ENCODE measurements at regions not wholly inside any gene's neighbourhood (a gene's known extent, or its start where the extent isn't known, plus 50 kb on each side); places are given as distances from the start of the nearest gene placed in this dataset.

GRCh38 chr10:10910634-10911033, 107.0 kb upstream of the CELF2 start:
- Histone ChIP-seq H3K27ac (ENCODE audit: low read depth in 1 of 2, low read length in 2 of 2) (no peak overlapping the region), H3K27me3 (ENCODE audit: control insufficient read depth in 1 of 2, insufficient read depth in 2 of 2, low read length in 2 of 2) (peaks cover 3 to 4% of the 10 kb centered on the region in 2 experiments), H3K36me3 (ENCODE audit: insufficient read depth, low read length) (no peaks in the 10 kb centered on the region), H3K9me3 (ENCODE audit: control insufficient read depth in 1 of 2, insufficient read depth in 1 of 2, low read length in 2 of 2) (no peaks in the 10 kb centered on the region), H3K4me3 (ENCODE audit: low read length) (no peak overlapping the region), H3K4me1 (ENCODE audit: insufficient read depth, low read length) (no peaks in the 10 kb centered on the region)
- Mint-ChIP-seq H3K27ac (no peak overlapping the region), H3K4me1 (ENCODE audit: low read depth) (no peaks in the 10 kb centered on the region), H3K4me3 (no peak overlapping the region), H3K9me3 (no peaks in the 10 kb centered on the region), H3K36me3 (ENCODE audit: low read depth) (no peaks in the 10 kb centered on the region), H3K27me3 (peaks cover 24% of the 10 kb centered on the region)
- ChIA-PET POLR2A (no interaction called here), CTCF (interaction anchor here (0.7 kb wide), 1 partner anchor 609 kb away, joined by 3 read pairs; no protein-coding TSS in a partner anchor)
- ATAC-seq (ENCODE audit: poor library complexity) (no peak), DNase-seq (no peak)
- no peak for TF ChIP-seq CTCF (IDR thresholded peaks at IDR 0.05)
- intact Hi-C loops (cut with DNase I, micrococcal nuclease): no loop called here

GRCh38 chr10:10911035-10911434, 106.6 kb upstream of the CELF2 start:
- CTCF ChIA-PET: no interaction called here
- Histone ChIP-seq H3K36me3 (ENCODE audit: insufficient read depth, low read length) (no peaks in the 10 kb centered on the region), H3K27me3 (ENCODE audit: control insufficient read depth in 1 of 2, insufficient read depth in 2 of 2, low read length in 2 of 2) (peaks cover 3 to 4% of the 10 kb centered on the region in 2 experiments), H3K4me3 (ENCODE audit: low read length) (no peak overlapping the region), H3K27ac (ENCODE audit: low read depth in 1 of 2, low read length in 2 of 2) (no peak overlapping the region), H3K4me1 (ENCODE audit: insufficient read depth, low read length) (no peaks in the 10 kb centered on the region), H3K9me3 (ENCODE audit: control insufficient read depth in 1 of 2, insufficient read depth in 1 of 2, low read length in 2 of 2) (no peaks in the 10 kb centered on the region)
- Mint-ChIP-seq H3K4me3 (no peak overlapping the region), H3K27me3 (peaks cover 24% of the 10 kb centered on the region), H3K4me1 (ENCODE audit: low read depth) (no peaks in the 10 kb centered on the region), H3K27ac (no peak overlapping the region), H3K36me3 (ENCODE audit: low read depth) (no peaks in the 10 kb centered on the region), H3K9me3 (no peaks in the 10 kb centered on the region)
- ATAC-seq (ENCODE audit: poor library complexity): no peak
- POLR2A ChIA-PET: no interaction called here
- no peak for TF ChIP-seq CTCF (IDR thresholded peaks at IDR 0.05)
- intact Hi-C loops (cut with DNase I, micrococcal nuclease): no loop called here
- DNase-seq: no peak

- no peaks in the 10 kb centered on the region for H3K36me3 ChIP-seq (ENCODE audit: insufficient read depth, low read length)
- intact Hi-C loops (cut with DNase I, micrococcal nuclease): no loop called here
- no peaks in the 10 kb centered on the region for H3K9me3 ChIP-seq (ENCODE audit: control insufficient read depth in 1 of 2, insufficient read depth in 1 of 2, low read length in 2 of 2)
- H3K4me1 ChIP-seq (ENCODE audit: insufficient read depth, low read length): no peaks in the 10 kb centered on the region
- TF ChIP-seq CTCF (IDR thresholded peaks at IDR 0.05): no peak
- H3K27me3 Mint-ChIP-seq: peaks cover 24% of the 10 kb centered on the region
- H3K27me3 ChIP-seq (ENCODE audit: control insufficient read depth in 1 of 2, insufficient read depth in 2 of 2, low read length in 2 of 2): peaks cover 3 to 4% of the 10 kb centered on the region in 2 experiments
- no peak for ATAC-seq (ENCODE audit: poor library complexity)
- POLR2A ChIA-PET: no interaction called here
- CTCF ChIA-PET: no interaction called here
- H3K4me1 Mint-ChIP-seq (ENCODE audit: low read depth): no peaks in the 10 kb centered on the region
- no peak overlapping the region for H3K4me3 Mint-ChIP-seq
- H3K27ac Mint-ChIP-seq: no peak overlapping the region
- H3K27ac ChIP-seq (ENCODE audit: low read depth in 1 of 2, low read length in 2 of 2): no peak overlapping the region
- DNase-seq: no peak
- H3K9me3 Mint-ChIP-seq: no peaks in the 10 kb centered on the region
- no peak overlapping the region for H3K4me3 ChIP-seq (ENCODE audit: low read length)
- no peaks in the 10 kb centered on the region for H3K36me3 Mint-ChIP-seq (ENCODE audit: low read depth)
These were observed 106.2 kb upstream of the CELF2 start for GRCh38 chr10:10911471-10911921.

All from CD4-positive, alpha-beta T cell (primary cell).